ENCODE measurements at regions not wholly inside any gene's neighbourhood (a gene's known extent, or its start where the extent isn't known, plus 50 kb on each side); places are given as distances from the start of the nearest gene placed in this dataset.

DNA sequence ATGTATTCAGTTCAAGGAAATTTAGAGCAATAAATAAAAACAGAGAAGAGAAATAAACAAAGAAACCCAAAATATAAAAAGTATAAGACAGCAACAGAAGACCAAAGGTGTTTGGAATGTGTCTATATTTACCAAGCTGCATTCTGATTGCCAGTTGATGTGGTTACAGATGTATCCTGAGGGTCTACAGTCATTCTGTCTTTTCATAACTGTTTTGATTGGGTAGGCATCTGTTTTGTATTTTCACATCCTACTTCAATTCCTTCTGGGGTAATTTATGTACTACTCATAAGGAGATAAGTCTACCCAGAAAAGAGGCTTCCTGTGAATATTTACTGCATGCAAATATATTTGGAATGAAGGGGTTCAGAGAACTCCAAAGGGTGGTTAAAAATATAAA, 596.8 kb upstream of the GCFC2 start:
- TF ChIP-seq, protein P1, sequence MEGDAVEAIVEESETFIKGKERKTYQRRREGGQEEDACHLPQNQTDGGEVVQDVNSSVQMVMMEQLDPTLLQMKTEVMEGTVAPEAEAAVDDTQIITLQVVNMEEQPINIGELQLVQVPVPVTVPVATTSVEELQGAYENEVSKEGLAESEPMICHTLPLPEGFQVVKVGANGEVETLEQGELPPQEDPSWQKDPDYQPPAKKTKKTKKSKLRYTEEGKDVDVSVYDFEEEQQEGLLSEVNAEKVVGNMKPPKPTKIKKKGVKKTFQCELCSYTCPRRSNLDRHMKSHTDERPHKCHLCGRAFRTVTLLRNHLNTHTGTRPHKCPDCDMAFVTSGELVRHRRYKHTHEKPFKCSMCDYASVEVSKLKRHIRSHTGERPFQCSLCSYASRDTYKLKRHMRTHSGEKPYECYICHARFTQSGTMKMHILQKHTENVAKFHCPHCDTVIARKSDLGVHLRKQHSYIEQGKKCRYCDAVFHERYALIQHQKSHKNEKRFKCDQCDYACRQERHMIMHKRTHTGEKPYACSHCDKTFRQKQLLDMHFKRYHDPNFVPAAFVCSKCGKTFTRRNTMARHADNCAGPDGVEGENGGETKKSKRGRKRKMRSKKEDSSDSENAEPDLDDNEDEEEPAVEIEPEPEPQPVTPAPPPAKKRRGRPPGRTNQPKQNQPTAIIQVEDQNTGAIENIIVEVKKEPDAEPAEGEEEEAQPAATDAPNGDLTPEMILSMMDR (IDR thresholded peaks at IDR 0.05 in 4 of 5, conservative IDR thresholded peaks at IDR 0.05 in 1 of 5), result no peak
- TF ChIP-seq POLR2A (IDR thresholded peaks at IDR 0.05), result no peak
